ENCODE measurements at regions not wholly inside any gene's neighbourhood (a gene's known extent, or its start where the extent isn't known, plus 50 kb on each side); places are given as distances from the start of the nearest gene placed in this dataset.

- TF ChIP-seq ZBTB33 (IDR thresholded peaks at IDR 0.05) (no peak), REST (IDR thresholded peaks at IDR 0.05) (no peak), CTCF (IDR thresholded peaks at IDR 0.05; ENCODE audit: low read depth, low read length, missing input control) (no peak), NR2F2 (IDR thresholded peaks at IDR 0.05) (no peak), MAX (IDR thresholded peaks at IDR 0.05) (no peak), RAD21 (IDR thresholded peaks at IDR 0.05) (no peak), EGR1 (IDR thresholded peaks at IDR 0.05; ENCODE audit: low read depth in 2 of 2) (no peak), SP1 (IDR thresholded peaks at IDR 0.05) (no peak), YY1 (IDR thresholded peaks at IDR 0.05) (no peak), TAF1 (conservative IDR thresholded peaks at IDR 0.05) (no peak), HNF4A (conservative IDR thresholded peaks at IDR 0.05) (no peak), HNF4G (IDR thresholded peaks at IDR 0.05) (no peak)
- H3K9ac ChIP-seq (ENCODE audit: low read depth in 1 of 2, low read length in 2 of 2): no peak overlapping the region
- no peaks in the 10 kb centered on the region for H3K36me3 ChIP-seq (ENCODE audit: control insufficient read depth in 4 of 4, insufficient read depth in 3 of 4, low read depth in 1 of 4, low read length in 3 of 4)
- H3K9me3 ChIP-seq (ENCODE audit: control insufficient read depth in 4 of 4, low read length in 3 of 4): no peaks in the 10 kb centered on the region
- no peak overlapping the region for H3K27ac ChIP-seq (ENCODE audit: low read depth in 1 of 2, low read length in 2 of 2)
- no peaks in the 10 kb centered on the region for H3K4me1 ChIP-seq (ENCODE audit: control insufficient read depth in 4 of 4, insufficient read depth in 4 of 4, low read length in 3 of 4)
- no peak for DNase-seq (ENCODE audit: low spot score)
- peaks cover 0 to 3% (median 0%) of the 10 kb centered on the region in 4 donors for H3K27me3 ChIP-seq (ENCODE audit: control insufficient read depth in 4 of 4, insufficient read depth in 4 of 4, low read length in 3 of 4)
- WGBS: 80% methylated on average over 5 of the region's 5 CpGs
- no peak overlapping the region for H3K4me3 ChIP-seq (ENCODE audit: low read depth in 1 of 3, low read length in 3 of 3)
These were observed 59.7 kb downstream of the KCTD12 start for GRCh38 chr13:76826527-76826926.

GRCh38 chr13:76825430-76825829 lies 60.8 kb downstream of the KCTD12 start:
- H3K27me3 ChIP-seq (ENCODE audit: control insufficient read depth in 4 of 4, insufficient read depth in 4 of 4, low read length in 3 of 4): no peaks in the 10 kb centered on the region
- H3K27ac ChIP-seq (ENCODE audit: low read depth in 1 of 2, low read length in 2 of 2): no peak overlapping the region
- H3K4me3 ChIP-seq (ENCODE audit: low read depth in 1 of 3, low read length in 3 of 3): no peak overlapping the region
- no peaks in the 10 kb centered on the region for H3K9me3 ChIP-seq (ENCODE audit: control insufficient read depth in 4 of 4, low read length in 3 of 4)
- no peak overlapping the region for H3K9ac ChIP-seq (ENCODE audit: low read depth in 1 of 2, low read length in 2 of 2)
- WGBS: 57% methylated on average over 1 of the region's 1 CpG
- H3K36me3 ChIP-seq (ENCODE audit: control insufficient read depth in 4 of 4, insufficient read depth in 3 of 4, low read depth in 1 of 4, low read length in 3 of 4): no peaks in the 10 kb centered on the region
- no peaks in the 10 kb centered on the region for H3K4me1 ChIP-seq (ENCODE audit: control insufficient read depth in 4 of 4, insufficient read depth in 4 of 4, low read length in 3 of 4)
- DNase-seq (ENCODE audit: low spot score): no peak
- TF ChIP-seq ATF3 (IDR thresholded peaks at IDR 0.05): no peak
- TF ChIP-seq SP1 (IDR thresholded peaks at IDR 0.05): no peak
- no peak for TF ChIP-seq ZBTB33 (IDR thresholded peaks at IDR 0.05)
- TF ChIP-seq EGR1 (IDR thresholded peaks at IDR 0.05; ENCODE audit: low read depth in 2 of 2): no peak
- no peak for TF ChIP-seq HNF4G (IDR thresholded peaks at IDR 0.05)
- TF ChIP-seq JUND (IDR thresholded peaks at IDR 0.05): no peak
- no peak for TF ChIP-seq NR2F2 (IDR thresholded peaks at IDR 0.05)
- TF ChIP-seq GABPA (IDR thresholded peaks at IDR 0.05 in 1 of 2, conservative IDR thresholded peaks at IDR 0.05 in 1 of 2): no peak
- no peak for TF ChIP-seq TAF1 (conservative IDR thresholded peaks at IDR 0.05)
- TF ChIP-seq CTCF (IDR thresholded peaks at IDR 0.05; ENCODE audit: low read depth, low read length, missing input control): no peak
- TF ChIP-seq YY1 (IDR thresholded peaks at IDR 0.05): no peak
- TF ChIP-seq MAX (IDR thresholded peaks at IDR 0.05): no peak
- no peak for TF ChIP-seq FOXA2 (IDR thresholded peaks at IDR 0.05)
- TF ChIP-seq RXRA (IDR thresholded peaks at IDR 0.05): no peak
- no peak for TF ChIP-seq RAD21 (IDR thresholded peaks at IDR 0.05)
- no peak for TF ChIP-seq HNF4A (conservative IDR thresholded peaks at IDR 0.05)
- no peak for TF ChIP-seq FOXA1 (IDR thresholded peaks at IDR 0.05)

All from liver (tissue), 8 donors.